IPS-NIHi11 (cell line): ENCODE measurements at regions not wholly inside any gene's neighbourhood (a gene's known extent, or its start where the extent isn't known, plus 50 kb on each side); places are given as distances from the start of the nearest gene placed in this dataset.

Experiments
- DNase-seq: peaks from one replicate; pipeline ENCODE4 v3.0.0; 2012; ENCODE audit warnings: mixed read lengths, low spot score

DNA sequence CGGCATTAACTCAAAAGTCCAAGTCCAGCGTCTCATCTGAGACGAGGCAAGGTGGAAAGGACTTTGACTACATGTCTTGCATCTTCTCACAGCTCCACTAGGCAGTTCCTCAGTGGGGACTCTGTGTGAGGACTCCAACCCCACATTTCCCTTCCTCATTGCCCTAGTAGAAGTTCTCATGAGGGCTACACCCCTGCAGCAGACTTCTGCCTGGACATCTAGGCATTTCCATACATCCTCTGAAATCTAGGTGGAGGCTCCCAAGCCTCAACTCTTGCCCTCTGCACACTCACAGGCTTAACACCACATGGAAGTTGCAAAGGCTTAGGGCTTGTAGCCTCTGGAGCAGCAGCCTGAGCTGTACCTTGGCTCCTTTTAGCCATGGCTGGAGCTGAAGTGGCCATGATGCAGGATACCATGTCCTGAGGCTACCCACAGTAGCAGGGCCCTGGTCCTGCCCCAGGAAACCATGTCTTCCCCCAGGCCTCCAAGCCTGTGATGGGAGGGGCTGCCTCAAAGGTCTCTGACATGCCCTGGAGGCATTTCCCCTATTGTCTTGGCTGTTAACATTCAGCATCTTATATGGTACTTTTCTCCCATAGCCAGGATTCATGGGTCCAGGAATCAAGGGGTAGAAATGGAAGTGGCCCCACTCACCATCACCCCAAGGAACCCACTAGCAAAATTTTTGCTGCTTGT, 194.6 kb upstream of the KCNG1 start:
- no peak for DNase-seq

DNA sequence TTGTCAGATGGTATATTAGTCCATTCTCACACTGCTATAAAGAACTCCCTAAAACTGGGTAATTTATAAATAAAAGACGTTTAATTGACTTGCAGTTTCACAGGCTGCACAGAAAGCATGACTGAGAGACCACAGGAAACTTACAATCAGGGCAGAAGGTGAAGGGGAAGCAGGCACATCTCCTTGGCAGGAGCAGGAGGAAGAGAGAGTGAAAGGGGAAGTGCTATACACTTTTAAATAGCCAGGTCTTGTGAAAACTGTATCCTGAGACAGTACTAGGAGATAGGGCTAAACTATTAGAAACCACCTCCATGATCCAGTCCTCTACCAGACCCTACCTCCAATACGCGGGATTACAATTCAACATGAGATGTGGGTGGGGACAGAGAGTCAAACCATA, 193.9 kb upstream of the KCNG1 start:
- DNase-seq: no peak

DNA sequence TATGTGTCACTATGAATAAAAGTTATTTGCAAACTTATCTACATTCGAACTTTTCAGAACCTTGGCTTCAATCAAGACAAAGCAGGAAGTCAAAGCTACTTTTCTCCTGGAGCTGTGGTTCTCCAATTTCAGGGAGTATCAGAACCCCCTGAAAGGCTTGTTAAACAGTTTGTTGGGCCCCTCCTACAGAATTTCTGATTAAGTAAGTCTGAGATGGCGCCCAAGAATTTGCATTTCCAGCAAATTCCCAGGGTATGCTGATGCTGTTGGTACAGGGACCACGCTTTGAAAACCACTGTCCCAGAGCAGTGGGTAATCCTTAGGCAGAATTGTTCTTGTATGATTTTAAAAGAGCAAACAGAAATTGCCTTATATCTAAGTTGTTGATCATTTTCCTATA, 189.9 kb upstream of the KCNG1 start:
- no peak for DNase-seq

DNA sequence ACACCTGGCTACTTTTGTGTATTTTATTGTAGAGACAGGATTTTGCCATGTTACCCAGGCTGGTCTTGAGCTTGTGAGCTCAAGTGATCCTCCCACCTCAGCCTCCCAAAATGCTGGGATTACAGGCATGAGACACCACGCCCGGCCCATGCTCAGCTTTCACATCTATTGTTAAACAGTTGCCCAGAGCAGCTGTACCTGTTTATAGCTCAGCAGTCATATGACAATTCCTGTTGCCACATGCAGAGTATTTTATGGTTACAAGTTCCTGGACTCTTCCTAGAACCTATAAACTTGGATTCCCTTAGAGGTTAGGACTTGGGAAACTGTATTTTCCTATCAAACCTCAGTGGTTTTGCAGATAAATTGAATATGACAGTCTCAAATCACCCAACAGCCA, 188.3 kb upstream of the KCNG1 start:
- DNase-seq: no peak

DNA sequence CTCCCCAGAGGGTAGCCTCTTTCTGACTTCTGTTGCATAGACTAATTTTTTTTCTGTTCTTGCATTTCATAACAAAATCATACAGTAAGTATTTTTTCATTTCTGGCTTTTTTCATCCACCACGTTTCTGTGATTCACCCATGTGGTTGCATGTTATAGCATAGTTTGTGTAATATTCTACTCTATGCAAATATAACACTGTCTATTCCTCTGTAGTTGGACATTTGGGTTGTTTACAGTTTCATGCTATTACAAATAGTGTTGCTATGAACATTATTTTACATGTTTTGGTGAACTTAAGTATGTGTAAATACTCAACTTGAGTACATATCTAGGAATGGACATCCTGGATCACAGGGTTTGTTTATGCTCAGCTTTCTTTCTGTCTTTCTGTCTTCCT, 187.2 kb upstream of the KCNG1 start:
- DNase-seq: no peak

DNA sequence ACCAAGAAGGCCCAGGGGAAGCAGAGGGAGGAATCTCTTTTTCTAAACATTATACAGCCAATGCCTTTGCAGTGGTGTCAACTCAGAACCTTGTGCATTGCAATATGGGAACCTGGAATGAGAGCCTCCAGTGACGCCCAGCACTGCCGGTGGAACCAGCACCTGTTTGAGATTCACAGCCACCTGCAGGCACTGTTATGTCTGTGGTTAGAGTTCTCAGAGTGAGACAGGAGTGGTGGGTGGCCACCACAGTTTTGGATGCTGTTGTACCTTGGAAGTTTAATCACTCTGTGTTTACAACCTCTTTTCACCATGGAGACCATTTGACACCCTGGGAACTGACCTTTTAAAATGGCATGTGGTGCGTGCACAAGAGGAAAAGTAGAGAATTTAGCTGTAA, 185.3 kb upstream of the KCNG1 start:
- DNase-seq: no peak

DNA sequence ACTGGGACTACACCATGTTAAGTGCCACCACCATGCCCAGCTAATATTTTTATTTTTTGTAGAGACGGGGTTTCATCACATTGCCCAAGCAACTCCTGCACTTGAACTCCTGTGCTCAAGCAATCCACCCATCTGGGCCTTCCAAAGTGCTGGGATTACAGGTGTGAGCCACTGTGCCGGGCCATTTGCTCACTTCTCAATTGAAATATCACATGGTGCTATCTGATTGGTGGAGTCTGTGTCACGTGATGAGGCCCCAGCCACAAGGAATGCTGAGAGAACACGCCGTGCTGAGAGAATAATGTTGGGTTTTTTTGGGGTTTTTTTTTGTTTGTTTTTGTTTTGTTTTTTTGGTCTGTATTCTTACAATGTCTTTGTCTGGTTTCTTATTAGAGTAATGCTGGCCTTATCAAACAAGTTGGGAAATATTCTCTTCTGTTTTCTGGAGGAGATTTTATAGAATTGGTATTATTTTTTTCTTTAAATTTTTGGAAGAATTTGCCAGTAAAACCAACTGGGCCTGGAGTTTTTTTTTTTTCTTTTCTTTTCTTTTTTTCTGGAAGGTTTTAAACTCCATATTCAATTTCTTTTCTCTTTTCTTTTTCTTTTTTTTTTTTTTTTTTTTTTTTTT, 183.2 kb upstream of the KCNG1 start:
- no peak for DNase-seq

DNA sequence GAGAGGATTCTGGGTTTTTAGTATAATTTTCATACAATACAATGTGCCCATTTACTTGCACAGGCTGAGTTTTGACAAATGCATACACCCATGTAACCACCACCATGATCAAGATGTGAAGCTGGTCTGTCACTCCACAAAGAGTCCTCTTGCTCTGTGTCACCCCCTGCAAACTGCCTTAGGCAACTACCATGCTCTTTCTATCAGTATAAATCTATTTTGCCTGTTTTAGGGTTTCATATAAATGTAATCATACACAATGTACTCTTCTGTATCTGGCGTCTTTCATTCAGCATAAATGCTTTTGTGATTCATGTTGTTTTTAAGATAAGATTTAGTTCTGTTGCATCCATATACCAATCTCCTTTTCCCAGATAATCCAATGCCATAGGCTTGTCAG, 181.9 kb upstream of the KCNG1 start:
- no peak for DNase-seq

DNA sequence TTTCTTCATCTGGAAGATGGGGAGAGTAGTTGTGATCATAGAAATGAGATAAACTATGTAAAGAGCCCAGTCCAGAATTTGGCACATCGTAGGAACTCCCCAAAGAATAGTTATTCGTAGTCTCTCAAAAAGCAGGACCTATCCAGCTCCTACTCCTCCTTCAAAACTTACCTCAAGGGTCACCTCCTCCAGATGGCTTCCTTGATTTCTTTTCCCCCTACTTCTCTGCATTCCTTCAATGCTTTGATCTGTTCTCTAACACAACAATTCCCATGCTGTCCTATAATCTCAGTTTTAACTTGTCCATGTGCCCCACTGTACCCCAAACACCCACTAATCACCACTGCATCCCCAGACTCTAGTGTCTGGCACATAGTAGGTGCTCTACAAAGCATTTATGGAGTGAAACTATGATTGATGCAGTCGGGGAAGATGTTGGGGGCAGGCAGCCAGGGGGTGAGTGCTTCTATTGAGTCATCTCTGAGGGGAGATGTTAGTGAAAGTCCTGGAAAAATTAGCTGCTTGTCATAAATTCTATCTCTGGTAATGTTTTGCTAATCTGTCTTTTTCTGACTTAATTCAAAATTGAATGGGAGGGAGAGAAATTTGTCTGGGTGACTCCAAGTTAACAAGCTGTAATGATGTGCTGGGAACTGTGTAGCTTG, 181.3 kb upstream of the KCNG1 start:
- DNase-seq: no peak

DNA sequence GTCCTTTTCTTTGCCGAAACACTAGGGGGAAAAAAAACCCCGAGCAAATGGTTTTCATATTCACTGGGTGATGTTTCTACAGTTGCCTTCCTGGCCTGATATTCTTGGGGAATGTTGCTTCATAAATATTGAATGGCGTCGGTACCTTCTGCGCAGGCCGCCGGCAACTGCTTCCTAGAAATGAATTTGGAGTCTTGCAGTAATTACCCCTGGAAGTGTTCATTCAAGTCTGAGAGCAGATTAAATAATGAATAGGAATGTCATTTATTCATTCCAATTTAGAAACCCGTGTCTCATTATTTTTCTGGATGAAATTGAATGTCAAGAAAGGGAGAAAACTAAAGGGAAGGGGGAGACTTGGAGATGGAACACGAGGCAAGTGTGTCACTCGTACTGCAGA, 179.4 kb upstream of the KCNG1 start:
- no peak for DNase-seq

DNA sequence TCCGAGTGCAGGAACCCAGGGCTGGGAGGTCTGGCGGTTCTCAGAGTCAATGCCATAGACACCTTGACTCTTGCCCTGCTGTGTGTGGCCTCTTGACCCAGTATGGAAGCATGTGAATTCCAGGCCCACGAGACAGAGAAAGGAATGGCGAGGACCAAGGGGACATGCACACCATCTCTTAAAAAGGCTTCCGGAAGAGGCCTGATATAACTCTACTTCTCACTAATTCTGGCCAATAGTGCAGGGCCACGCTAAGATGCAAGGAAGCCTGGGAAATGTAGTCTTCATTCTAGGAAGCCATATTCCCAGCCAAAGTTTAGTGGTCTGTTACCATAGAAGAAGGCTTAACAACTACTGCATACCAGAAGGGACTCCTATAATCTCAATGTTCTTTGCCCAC, 177.0 kb upstream of the KCNG1 start:
- DNase-seq: no peak

DNA sequence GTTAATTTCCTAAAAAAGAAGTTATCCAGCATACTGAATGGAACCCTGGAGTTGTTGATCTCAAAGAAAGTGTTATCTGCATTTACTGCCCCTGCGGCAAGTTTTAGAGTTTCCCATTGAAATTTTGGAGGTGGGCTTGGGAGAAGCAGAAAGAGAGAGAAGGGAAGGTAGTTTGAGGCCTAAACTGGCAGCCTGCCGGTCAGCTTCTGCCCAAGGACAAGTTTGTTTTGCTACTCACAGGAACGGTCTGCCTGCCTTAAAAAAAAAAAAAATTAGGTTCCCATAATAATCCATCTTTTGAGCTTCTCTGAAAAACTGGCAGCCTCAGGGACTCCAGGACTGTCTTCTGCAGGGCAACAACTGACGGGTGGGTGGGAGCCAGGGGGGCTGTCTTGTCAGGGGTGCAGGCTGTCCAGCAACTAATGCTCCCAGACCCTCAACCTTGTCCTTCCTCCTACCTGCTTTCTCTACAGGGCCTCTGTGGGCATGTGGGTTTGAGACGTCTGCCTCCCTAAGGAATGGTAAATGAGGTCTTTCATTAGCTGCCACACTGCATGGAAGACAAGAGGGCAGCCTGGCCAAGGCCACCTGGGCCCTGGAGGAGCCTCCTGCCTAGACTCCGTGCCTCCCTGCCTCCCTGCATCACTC, 176.1 kb upstream of the KCNG1 start:
- no peak for DNase-seq

DNA sequence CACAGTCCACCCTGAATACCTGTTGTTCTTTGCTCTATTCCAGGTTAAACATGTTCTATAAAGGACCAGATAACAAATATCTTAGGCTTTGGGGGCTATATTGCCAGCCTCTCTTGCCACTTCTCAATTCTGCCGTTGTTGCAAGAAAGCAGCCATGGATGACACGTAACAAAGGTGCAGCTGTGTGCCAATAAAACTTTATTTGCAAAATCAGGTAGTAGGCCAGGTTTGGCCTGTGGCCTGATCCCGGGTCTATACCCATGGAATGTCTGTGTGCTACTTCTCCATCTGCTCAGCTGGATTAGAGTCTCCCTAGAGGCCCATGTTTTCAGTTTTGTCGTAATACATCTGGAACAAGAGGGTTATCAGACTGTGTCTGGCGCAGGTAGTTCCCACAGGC, 175.3 kb upstream of the KCNG1 start:
- DNase-seq: no peak

DNA sequence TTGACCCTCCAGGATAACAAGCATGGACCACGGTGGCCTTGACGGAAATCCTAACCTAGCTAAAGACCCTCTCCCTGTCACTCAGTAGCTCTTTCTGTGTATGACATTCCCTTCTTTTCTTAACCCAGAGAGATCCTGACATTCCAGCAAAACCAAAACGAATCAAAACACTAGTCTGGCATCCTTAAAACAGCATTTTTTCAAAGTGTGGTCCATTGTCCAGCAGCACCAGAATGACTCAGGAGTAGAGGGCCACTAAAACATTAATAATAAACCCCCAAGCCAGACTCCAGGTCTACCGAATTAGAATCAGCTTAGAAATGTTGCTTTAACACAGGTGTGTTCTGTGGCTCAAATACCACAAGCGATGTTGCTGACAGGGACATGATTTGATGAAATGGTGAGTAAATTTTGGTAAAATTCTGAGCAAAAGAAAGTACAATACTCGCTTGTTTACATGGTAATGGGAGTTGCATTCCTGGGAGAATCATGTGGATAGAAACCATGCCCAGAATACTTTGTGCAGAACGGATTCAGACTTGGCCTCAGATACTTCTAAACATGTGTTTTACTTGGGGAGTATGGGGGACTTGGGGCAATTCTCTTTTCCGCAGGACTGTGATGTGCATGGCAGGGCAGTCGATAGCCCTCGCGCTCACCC, 174.2 kb upstream of the KCNG1 start:
- no peak for DNase-seq

DNA sequence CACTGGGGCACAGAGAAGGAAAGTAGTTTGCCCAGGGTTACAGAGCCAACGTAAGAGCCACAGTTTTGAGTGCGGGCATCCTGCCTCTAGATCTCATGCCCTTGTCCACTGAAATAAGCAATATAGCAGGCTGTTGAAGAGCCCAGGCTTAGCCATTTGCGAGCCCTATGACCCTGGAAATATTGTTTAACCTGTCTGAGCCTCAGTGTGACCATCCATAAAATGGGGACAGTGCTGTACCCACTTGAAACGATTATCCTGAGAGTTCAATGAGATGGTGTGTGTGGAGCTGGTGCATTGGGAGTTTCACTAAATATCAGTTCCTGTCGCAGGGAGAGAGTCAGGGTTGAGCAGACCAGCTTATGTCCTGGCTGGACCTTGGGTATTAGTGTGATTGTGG, 173.1 kb upstream of the KCNG1 start:
- DNase-seq: no peak

DNA sequence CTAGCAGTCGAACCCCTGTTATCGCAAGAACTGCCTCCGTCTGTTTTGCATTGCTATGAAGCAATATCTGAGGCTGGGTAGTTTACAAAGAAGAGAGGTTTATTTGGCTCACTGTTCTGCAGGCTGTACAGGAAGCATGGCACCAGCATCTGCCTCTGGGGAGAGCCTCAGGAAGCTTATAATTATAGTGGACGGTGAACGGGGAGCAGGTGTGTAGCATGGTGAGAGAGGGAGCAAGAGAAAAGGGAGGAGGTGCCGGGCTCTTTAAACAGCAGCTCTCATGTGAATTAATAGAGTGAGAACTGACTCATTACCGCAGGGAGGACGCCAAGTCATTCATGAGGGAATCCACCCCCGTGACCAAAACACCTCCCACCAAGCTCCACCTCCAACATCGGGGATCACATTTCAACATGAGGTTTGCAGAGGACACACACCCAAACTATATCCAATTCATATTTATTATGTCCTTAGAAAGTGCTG, 172.6 kb upstream of the KCNG1 start:
- no peak for DNase-seq

DNA sequence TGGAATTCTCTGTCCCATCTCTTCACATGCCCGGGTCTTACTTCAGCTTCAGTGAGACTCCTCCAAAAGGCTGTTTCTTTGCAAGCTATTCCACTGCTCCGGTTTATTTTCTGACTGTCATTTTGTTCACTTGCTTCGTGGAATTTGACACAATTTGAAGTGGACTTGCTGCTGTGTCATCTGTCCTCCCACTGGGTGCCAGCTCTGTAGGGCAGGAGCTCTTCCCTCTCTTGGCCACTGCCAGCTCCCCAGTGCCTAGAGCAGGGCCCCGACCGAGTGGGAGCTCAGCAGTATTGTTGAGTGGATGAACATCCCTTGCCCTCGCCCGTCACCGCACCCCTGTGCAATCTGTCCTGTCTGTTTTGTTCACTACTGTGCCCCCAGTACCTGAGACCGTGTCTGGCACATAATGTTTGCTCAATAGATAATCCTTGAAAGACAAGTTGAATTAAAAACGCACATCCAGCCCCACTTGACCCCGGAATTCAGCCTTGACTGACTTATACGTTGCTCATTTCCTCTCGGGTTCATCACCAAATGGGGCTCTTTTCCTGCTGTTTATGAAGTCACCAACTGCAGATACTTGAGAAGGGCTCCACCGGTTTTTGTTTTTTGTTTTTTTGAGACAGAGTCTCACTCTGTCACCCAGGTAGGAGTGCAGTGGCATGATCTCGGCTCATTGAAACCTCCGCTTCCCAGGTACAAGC, 170.3 kb upstream of the KCNG1 start:
- DNase-seq: no peak

DNA sequence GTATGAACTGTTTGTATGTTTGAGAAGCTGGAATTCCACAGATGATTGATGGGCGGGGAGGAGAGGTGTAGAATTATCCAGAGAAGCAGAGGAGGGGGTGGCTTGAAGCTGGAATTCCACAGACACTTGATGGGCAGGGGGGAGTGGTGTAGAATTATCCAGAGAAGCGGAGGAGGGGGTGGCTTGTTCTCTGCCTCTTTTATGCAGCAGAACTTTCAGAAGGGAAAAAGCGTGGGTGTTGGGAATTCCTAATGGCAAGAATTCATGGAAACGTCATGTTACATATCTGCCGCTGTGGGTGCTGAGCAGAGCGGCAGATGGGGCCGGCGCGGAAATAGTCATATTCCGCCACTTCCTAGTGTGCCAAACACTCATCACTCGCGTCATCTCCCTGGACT, 167.9 kb upstream of the KCNG1 start:
- DNase-seq: no peak

DNA sequence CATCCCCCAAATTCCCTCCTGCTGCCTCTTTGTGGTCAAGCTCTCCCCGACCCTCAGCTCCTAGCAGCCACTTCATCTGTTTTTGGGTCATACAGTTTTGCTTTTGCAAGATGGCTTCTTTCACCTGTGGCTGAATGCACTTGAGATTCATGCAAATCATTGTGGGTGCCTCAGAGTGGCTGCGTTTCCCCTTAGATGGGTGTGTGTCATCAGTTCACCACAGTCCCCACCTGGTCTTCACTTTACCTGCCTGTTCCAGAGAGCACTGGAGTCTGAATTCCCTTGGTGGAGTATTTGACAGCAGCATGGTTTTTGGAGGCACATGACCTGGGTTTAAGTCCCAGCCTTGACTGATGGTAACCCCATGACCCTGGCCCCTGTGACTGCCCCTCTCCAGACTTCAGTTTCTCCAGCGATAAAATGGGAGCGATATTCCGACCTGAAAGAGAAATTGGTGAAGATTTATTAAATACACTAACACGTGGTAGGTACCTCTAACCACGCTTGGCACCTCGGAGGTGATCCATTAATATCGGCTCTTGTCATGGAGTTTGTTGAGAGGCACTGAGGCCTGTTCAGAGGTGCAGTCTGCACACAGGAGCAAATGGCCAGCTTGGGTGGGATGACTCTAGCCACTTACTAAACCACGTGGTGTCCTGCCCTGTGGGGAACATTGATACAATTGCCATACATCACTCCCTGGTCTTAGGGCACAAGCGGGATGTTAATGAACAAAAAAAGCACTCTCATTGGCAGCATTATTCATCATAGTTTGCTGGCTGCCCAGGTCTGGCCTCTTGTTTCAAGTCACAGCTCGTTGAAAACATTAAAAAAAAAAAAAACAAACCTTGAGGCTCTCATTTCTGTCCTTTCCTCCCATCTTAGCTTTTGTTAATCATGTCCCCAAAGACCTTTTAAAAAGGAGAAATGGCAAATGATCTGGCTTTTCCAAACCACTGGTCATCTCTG, 167.2 kb upstream of the KCNG1 start:
- DNase-seq: no peak

DNA sequence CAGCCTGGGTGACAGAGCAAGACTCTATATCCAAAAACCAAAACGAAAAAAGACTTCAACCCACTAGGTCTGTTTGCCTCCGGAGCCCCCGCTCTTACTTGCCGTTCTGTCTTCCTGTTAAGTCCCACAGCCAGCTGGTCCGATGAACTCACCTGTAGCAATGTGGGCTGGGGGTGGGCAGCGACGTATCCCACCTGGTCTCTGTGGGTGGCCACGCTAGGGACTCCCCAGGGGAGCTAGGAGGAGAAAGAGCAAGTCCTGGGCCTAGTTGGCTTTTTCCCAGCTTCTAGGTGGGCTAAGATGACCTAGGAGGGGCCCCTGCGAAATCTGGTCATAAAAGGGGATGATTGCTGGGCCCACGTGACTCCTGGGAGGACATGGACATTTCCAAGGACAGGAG, 166.0 kb upstream of the KCNG1 start:
- DNase-seq: no peak

DNA sequence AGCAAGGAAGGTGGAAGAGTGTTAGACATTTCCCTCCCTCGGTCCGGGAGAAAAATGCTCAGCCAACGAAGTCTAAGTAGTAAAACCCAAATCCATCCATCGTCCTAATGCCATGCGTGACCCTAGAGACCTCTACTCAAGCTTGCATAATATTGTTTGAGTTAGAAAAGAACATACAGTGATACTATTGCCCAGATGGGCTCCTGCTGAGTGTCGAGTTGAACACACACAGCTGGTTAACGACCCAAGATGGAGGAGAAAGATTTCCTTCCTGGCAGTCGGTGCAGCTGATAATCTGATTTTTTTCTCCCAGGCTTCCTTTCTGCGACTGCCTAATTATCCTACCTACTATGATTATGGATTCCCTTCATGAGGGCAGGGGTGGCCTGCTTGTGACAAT, 164.4 kb upstream of the KCNG1 start:
- no peak for DNase-seq
